Activated CD8-positive, alpha-beta memory T cell treated with anti-CD3 and anti-CD28 coated beads, Interleukin-2, amount 10 ng/mL, durations not matched to agents 7 days and 5 days (primary cell): ENCODE measurements at regions not wholly inside any gene's neighbourhood (a gene's known extent, or its start where the extent isn't known, plus 50 kb on each side); places are given as distances from the start of the nearest gene placed in this dataset.
"Not testable (repeated sequence)": the region's sequence is repeated elsewhere in the genome, so short reads cannot be mapped to it uniquely, and the experiment has no call there.

ENCODE experiments used
- ATAC-seq: fragments of 150-1000 bp; cut with Tn5 transposase; one replicate; pipeline ENCODE4 v1.10.0; 2021; ENCODE audit warnings: moderate library complexity
- CTCF ChIA-PET: fragments of 350-600 bp; sonication (Branson Sonifier 250); formaldehyde crosslinking; loops from one replicate; lab custom pipeline; 2021; ENCODE audit warnings: antibody characterized with exemption; lab: Charles Lee
- DNase-seq: peaks from one replicate; pipeline ENCODE4 v3.0.0-alpha.2; 2020
- H3K27ac Mint-ChIP-seq: one replicate; pipeline ENCODE4 v1.8.0; 2021; ENCODE audit warnings: mild to moderate bottlenecking, mixed read lengths
- H3K27me3 Mint-ChIP-seq: one replicate; pipeline ENCODE4 v1.8.0; 2021; ENCODE audit warnings: mixed read lengths
- H3K36me3 Mint-ChIP-seq: one replicate; pipeline ENCODE4 v1.8.0; 2021; ENCODE audit warnings: mild to moderate bottlenecking, mixed read lengths
- H3K4me1 Mint-ChIP-seq: one replicate; pipeline ENCODE4 v1.8.0; 2021; ENCODE audit warnings: mixed read lengths
- H3K4me3 Mint-ChIP-seq: one replicate; pipeline ENCODE4 v1.8.0; 2021; ENCODE audit warnings: mild to moderate bottlenecking, moderate library complexity, mixed read lengths
- H3K9me3 Mint-ChIP-seq: one replicate; pipeline ENCODE4 v1.8.0; 2022; ENCODE audit warnings: low read depth, mixed read lengths

DNA sequence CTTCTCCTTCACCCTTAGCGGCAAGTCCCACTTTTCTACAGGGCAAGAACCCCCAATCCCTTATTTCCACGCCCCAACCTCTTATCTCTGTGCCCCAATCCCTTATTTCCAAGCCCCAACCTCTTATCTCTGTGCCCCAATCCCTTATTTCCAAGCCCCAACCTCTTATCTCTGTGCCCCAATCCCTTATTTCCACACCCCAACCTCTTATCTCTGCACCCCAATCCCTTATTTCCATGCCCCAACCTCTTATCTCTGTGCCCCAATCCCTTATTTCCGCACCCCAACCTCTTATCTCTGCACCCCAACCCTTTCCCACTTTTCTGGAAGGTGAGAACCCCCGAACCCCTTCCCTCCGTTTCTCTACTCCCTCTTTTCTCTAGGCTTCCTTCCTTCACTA is 116.1 kb upstream of the GJE1 start:
- CTCF ChIA-PET, DNase-seq, H3K4me1 Mint-ChIP-seq, ATAC-seq, H3K9me3 Mint-ChIP-seq, H3K27ac Mint-ChIP-seq, H3K36me3 Mint-ChIP-seq, H3K4me3 Mint-ChIP-seq: not testable (repeated sequence)
- H3K27me3 Mint-ChIP-seq, result peaks cover 22% of the 10 kb centered on the region

DNA sequence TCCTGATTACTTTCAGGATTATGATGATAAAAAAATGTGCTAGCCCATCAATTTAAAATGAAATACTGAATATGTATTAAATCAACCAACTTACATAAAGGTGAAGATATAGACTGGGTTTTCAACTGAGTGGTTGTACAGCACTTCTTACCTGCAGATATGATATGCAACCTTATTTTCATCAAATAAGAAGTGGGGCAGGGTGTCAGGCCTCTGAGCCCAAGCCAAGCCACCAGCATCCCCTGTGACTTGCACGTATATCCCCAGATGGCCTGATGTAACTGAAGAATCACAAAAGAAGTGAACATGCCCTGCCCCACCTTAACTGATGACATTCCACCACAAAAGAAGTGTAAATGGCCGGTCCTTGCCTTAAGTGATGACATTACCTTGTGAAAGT is 117.3 kb upstream of the GJE1 start:
- H3K27me3 Mint-ChIP-seq, result peaks cover 26% of the 10 kb centered on the region
- H3K4me1 Mint-ChIP-seq, CTCF ChIA-PET, H3K4me3 Mint-ChIP-seq, H3K9me3 Mint-ChIP-seq, DNase-seq, H3K36me3 Mint-ChIP-seq, H3K27ac Mint-ChIP-seq, ATAC-seq: not testable (repeated sequence)

DNA sequence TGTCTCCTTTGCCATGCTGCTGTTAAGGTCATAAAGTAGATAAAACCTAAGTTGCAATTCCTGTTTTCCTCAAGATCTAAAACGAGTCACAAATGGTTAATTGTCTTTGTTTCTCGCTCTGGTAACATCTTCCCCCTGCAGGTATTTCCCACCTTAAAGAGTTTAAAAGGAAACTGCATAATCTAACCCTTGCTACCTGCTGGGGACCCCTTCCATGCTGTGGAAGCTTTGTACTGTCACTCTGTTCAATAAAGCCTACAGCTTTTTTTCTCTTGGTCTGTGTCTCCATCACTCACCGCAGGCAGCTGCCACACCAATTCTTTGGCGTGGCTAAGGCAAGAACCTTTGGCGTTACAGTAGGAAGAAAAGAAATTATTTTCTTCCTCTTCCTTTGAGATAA is 117.7 kb upstream of the GJE1 start:
- CTCF ChIA-PET, result no interaction called here
- H3K4me1 Mint-ChIP-seq, result peaks cover 4% of the 10 kb centered on the region
- no peak for DNase-seq
- no peak overlapping the region for H3K27ac Mint-ChIP-seq
- no peaks in the 10 kb centered on the region for H3K9me3 Mint-ChIP-seq
- peaks cover 29% of the 10 kb centered on the region for H3K27me3 Mint-ChIP-seq
- H3K4me3 Mint-ChIP-seq, result no peak overlapping the region
- H3K36me3 Mint-ChIP-seq, result no peaks in the 10 kb centered on the region
- ATAC-seq, result no peak

DNA sequence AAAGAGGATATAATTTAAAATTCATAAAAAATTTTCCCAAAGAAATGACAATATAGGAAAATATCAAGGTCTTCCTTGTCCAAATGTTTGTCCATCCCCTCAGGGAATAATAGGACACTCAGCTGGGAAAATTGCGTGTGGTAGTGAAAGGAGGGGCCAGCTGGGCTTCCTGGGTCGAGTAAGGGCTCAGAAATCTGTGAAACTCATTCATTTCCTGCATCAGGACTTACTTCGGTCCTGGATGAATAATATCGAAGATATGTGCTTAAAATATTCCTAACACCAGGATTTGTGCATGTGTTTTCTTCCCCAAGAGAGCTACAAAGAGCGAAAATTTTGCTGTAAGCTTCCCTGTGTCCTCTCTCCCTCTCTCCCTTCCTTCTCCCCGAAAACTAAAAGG is 118.2 kb upstream of the GJE1 start:
- H3K27ac Mint-ChIP-seq, result no peak overlapping the region
- DNase-seq, result no peak
- peaks cover 4% of the 10 kb centered on the region for H3K4me1 Mint-ChIP-seq
- CTCF ChIA-PET, result no interaction called here
- H3K27me3 Mint-ChIP-seq, result peaks cover 29% of the 10 kb centered on the region
- no peak overlapping the region for H3K4me3 Mint-ChIP-seq
- no peaks in the 10 kb centered on the region for H3K9me3 Mint-ChIP-seq
- no peaks in the 10 kb centered on the region for H3K36me3 Mint-ChIP-seq
- ATAC-seq, result no peak

DNA sequence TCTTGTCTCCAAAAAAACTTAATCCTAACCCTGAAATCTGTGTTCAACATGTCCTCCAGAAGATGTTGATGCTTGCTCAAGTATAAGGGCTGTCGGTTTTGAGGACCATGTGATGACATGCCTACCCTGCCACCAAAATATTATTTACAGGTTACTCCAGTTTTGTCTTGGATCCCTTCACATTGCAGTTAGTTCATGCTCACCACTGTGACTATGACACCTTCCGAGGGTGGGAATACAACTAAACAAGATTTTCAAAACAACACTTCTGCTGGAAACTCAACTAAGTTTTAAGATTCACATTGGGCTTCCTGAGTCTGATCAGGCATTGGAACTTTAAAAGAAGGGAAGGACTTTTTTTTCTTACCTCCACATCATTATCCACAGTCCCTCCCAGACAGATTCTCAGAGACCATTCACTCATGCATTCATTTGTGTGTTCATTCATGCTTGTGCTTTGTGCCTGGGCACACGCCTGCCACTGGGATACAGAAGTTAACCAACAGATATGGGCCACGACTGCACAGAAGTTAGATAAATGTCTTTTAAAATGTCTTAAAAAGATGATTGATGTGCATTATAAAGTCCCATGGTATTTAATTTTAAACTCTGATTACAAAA is 118.7 kb upstream of the GJE1 start:
- DNase-seq (no peak), ATAC-seq (no peak)
- Mint-ChIP-seq H3K9me3 (no peaks in the 10 kb centered on the region), H3K36me3 (no peaks in the 10 kb centered on the region), H3K27ac (no peak overlapping the region), H3K27me3 (peaks cover 29% of the 10 kb centered on the region), H3K4me3 (no peak overlapping the region), H3K4me1 (peaks cover 4% of the 10 kb centered on the region)
- CTCF ChIA-PET, result no interaction called here

DNA sequence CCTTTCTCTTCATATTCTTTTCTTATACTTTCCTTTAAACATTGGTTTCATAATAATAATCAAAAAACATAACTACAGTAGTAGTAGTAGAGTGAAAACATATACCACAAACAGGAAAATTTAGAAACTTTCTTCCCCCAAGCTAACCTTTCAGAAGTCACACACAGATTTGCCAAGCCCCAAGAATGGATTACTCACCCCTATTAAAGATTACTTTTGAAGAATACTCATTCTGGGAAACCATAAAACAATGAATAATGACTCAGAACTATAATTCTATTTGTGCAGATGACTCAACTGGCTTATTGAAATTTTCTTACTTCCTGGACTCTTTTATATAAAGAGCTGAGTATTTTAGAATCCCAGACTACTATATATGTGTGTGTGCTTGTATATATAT is 119.4 kb upstream of the GJE1 start:
- H3K4me1 Mint-ChIP-seq, result peaks cover 4% of the 10 kb centered on the region
- H3K9me3 Mint-ChIP-seq, result no peaks in the 10 kb centered on the region
- peaks cover 29% of the 10 kb centered on the region for H3K27me3 Mint-ChIP-seq
- DNase-seq (no peak), ATAC-seq (no peak)
- no peak overlapping the region for H3K27ac Mint-ChIP-seq
- H3K4me3 Mint-ChIP-seq, result no peak overlapping the region
- CTCF ChIA-PET, result no interaction called here
- no peaks in the 10 kb centered on the region for H3K36me3 Mint-ChIP-seq

DNA sequence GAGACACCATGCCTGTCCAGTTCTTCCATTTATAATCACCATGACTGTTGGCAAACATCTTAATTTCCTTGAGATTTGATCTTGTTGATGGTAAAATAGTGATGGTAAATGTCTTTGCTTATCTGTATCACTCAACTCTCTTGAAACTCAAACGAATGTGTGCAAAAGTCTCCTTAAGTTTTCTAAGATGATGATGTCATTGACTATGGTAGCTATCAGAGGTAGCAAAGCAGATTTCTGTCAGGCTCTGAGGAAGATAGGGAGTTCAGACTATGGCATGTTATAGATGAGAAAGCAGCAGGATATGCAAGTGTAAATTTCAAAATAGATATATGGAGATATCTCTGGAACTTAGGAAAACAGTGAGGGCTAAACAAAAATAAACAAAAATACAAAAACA is 121.0 kb upstream of the GJE1 start:
- Mint-ChIP-seq H3K36me3 (no peaks in the 10 kb centered on the region), H3K4me1 (peaks cover 4% of the 10 kb centered on the region), H3K4me3 (no peak overlapping the region), H3K27ac (no peak overlapping the region), H3K27me3 (peaks cover 27% of the 10 kb centered on the region), H3K9me3 (no peaks in the 10 kb centered on the region)
- ATAC-seq, result no peak
- CTCF ChIA-PET, result no interaction called here
- DNase-seq, result no peak

DNA sequence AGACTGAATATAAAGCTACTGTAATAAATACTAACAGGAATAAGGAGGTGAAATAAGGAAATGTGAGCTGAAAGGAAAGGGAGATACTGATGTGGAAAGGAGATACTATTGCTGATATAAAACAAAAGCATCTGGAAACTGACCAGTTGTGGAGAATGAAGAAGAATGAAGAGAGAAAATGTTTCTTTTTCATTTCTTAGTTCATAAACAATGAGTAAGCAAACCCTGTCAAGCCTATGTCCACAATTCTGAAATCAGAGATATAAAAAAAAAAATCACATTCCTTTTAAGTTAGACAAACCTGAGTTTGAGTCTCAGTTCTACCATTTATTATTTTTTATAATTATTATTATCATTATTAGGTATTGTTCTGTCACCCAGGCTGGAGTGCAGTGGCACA is 121.6 kb upstream of the GJE1 start:
- no peaks in the 10 kb centered on the region for H3K36me3 Mint-ChIP-seq
- H3K27me3 Mint-ChIP-seq, result peaks cover 27% of the 10 kb centered on the region
- DNase-seq (no peak), ATAC-seq (no peak)
- peaks cover 4% of the 10 kb centered on the region for H3K4me1 Mint-ChIP-seq
- CTCF ChIA-PET, result no interaction called here
- no peak overlapping the region for H3K4me3 Mint-ChIP-seq
- no peaks in the 10 kb centered on the region for H3K9me3 Mint-ChIP-seq
- H3K27ac Mint-ChIP-seq, result no peak overlapping the region

DNA sequence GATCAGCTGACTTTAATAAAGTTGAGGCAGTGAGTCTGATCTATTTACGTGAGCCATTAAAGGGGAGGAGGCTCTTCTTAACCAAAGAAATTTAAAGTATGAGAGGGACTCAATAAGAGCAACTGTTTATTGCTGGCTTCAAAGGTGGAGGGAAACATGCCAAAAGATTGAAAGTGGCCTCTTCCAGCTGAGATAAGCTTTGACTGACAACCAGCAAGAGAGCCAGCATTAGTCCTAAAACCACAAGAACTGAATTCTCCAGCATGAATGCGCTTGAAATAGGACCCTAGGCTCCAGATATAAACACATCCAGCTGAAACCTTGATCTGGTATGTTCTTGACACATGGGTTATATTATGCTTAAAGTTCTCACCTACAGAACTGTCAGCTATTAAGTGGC is 123.1 kb upstream of the GJE1 start:
- H3K4me1 Mint-ChIP-seq, result peaks cover 4% of the 10 kb centered on the region
- H3K9me3 Mint-ChIP-seq, result no peaks in the 10 kb centered on the region
- DNase-seq, result no peak
- no peak overlapping the region for H3K27ac Mint-ChIP-seq
- CTCF ChIA-PET, result interaction anchor here (0.9 kb wide), 1 partner anchor 20 kb away, joined by 3 read pairs; no protein-coding TSS in a partner anchor
- no peak for ATAC-seq
- H3K4me3 Mint-ChIP-seq, result no peak overlapping the region
- H3K36me3 Mint-ChIP-seq, result no peaks in the 10 kb centered on the region
- peaks cover 25% of the 10 kb centered on the region for H3K27me3 Mint-ChIP-seq

DNA sequence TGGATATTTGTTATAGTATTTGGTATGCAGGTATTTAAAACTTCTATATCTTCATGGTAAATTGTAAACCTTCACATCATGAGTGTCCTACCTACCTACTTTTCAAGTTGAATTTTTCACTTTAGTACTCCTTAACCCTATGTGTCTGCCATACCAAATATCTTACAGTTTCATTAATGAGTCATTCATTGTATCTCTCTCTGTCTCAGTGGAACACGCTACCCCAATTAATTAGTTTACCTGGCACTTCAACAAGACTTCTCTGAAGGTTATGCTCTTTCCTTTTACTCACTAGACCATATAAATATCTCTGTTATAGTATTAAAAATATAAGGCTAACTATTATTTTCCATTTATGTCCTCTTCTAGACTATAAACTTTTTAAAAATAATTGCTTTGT is 123.9 kb upstream of the GJE1 start:
- Mint-ChIP-seq H3K9me3 (no peaks in the 10 kb centered on the region), H3K4me1 (peaks cover 4% of the 10 kb centered on the region), H3K27me3 (peaks cover 24% of the 10 kb centered on the region), H3K4me3 (no peak overlapping the region), H3K27ac (no peak overlapping the region), H3K36me3 (no peaks in the 10 kb centered on the region)
- CTCF ChIA-PET, result no interaction called here
- ATAC-seq (no peak), DNase-seq (no peak)

DNA sequence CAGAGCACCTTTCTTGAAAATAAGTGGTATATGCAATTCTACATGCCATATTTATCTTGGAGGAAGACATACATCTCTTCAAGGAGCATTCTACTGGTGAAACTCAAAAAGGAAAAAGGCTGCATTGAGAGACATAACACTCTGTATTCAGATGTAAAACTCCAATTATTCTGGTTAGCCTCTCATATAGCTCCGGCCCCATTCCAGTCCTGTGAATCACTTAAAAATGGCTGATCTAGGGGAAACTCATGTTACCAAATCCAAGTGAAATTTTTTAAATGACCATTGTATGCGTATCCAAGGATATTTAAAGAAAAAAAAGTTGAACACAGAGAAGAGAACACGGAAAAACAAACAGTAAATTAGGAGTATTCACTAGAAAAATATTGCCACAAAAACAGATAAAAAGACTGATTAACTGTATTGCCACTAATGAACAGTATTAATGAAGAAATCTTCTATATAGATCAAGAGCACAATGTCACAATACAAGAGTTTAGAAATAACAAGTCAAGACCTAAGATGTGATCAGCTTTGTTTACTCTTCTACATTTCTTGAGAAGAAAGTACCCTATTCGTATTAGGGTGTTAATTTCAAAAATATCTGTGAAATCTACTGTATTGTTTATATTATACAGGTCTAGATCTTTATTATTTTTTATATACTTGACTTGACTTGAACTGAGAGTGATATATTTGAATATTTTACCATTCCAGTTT is 124.5 kb upstream of the GJE1 start:
- peaks cover 2% of the 10 kb centered on the region for H3K4me1 Mint-ChIP-seq
- H3K9me3 Mint-ChIP-seq, result no peaks in the 10 kb centered on the region
- peaks cover 23% of the 10 kb centered on the region for H3K27me3 Mint-ChIP-seq
- H3K27ac Mint-ChIP-seq, result no peak overlapping the region
- CTCF ChIA-PET, result no interaction called here
- H3K4me3 Mint-ChIP-seq, result no peak overlapping the region
- DNase-seq (no peak), ATAC-seq (no peak)
- no peaks in the 10 kb centered on the region for H3K36me3 Mint-ChIP-seq

DNA sequence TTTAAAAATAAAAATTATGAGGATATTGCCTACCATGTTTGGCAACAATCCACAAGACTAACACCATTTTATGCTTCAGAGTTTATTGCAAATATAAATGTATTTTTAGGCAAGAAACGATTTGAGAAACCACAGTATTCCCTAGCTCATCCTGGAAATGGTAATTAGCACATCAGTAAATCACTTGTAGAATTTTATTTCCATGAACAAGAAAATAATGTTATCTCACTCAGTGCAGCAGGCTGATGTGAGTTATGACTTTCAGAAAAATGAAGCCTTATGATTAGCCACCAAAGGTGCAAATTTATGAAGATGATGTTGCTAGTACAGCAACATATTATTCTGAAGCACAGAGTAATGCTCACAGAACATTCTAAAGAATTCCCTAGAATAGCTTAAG is 127.7 kb upstream of the GJE1 start:
- Mint-ChIP-seq H3K27ac (no peak overlapping the region), H3K4me3 (no peak overlapping the region), H3K9me3 (peaks cover 2% of the 10 kb centered on the region), H3K27me3 (peaks cover 4% of the 10 kb centered on the region), H3K4me1 (no peaks in the 10 kb centered on the region), H3K36me3 (no peaks in the 10 kb centered on the region)
- DNase-seq, result no peak
- ATAC-seq, result no peak
- CTCF ChIA-PET, result no interaction called here

DNA sequence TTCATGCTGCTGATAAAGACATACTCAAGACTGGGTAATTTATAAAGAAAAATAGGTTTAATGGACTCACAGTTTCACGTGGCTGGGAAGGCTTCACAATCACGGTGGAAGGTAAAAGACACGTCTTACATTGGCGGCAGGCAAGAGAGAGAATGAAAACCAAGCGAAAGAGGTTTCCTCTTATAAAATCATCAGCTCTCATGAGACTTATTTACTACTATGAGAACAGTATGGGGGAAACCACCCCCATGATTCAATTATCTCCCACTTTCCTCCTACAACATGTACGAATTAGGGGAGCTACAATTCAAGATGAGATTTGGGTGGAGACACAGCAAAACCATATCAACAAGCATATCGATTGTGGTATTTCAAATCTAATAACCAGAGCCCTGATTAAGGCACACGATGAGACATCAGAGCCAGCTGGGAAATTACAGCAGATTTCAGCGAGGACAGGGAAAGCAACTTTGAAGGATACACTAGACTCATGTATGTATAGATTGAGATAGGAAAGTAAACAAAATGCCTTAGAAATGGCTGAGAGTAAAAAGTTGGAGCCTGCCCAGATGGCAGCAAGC is 129.8 kb upstream of the GJE1 start:
- Mint-ChIP-seq H3K9me3 (peaks cover 2% of the 10 kb centered on the region), H3K4me1 (no peaks in the 10 kb centered on the region), H3K4me3 (no peak overlapping the region), H3K36me3 (no peaks in the 10 kb centered on the region), H3K27me3 (peaks cover 6% of the 10 kb centered on the region), H3K27ac (no peak overlapping the region)
- CTCF ChIA-PET, result interaction anchor here (1.3 kb wide), 1 partner anchor 16 kb away, joined by 3 read pairs; no protein-coding TSS in a partner anchor
- DNase-seq, result no peak
- no peak for ATAC-seq

DNA sequence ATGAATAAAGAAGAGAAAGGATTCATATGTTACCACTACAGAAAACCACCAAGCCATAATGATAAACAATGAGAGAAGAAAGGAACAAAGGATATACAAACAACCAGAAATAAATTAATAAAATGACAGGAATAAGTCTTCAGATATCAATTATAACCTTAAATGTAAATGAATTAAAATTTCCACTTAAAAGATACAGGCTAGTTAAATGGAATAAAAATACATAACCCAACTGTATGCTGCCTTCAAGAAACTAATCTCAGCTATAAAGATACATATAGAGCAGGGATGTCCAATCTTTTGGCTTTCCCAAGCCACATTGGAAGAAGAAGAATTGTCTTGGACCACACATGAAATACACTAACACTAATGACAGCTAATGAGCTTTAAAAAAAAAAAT is 135.9 kb upstream of the GJE1 start:
- DNase-seq (no peak), ATAC-seq (no peak)
- Mint-ChIP-seq H3K4me1 (no peaks in the 10 kb centered on the region), H3K27me3 (peaks cover 2% of the 10 kb centered on the region), H3K27ac (no peak overlapping the region), H3K9me3 (peaks cover 4% of the 10 kb centered on the region), H3K36me3 (no peaks in the 10 kb centered on the region), H3K4me3 (no peak overlapping the region)
- CTCF ChIA-PET, result no interaction called here
